ENCODE measurements at regions not wholly inside any gene's neighbourhood (a gene's known extent, or its start where the extent isn't known, plus 50 kb on each side); places are given as distances from the start of the nearest gene placed in this dataset.

DNA sequence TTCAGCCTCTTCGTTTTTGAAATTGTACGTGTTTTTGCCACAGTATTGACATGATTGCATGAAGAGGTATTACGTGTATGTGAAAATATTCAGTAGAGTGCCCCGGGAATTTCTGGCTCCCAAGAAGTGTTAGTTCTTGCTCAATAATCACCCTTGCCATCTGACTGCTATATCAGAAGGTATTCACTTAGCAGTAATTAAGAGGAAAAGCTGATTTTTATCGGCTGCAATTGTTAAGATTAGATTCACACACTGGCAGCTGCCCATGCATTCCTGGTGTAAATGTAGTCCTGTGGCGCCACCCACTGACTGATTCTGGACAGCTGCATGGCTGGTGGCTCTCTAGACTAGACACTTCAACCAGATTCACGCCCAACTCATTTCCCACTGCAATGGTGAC is 440.1 kb upstream of the ADAMTS16 start:
- Histone ChIP-seq H3K9me3 (peaks cover 0 to 3% (median 0%) of the 10 kb centered on the region in 3 donors), H3K4me1 (no peaks in the 10 kb centered on the region), H3K27me3 (no peaks in the 10 kb centered on the region), H3K27ac (no peak overlapping the region), H3K36me3 (no peaks in the 10 kb centered on the region), H3K4me3 (no peak overlapping the region)
- 19 to 26% methylated on average over 7 of the region's 7 CpGs for WGBS, 2 donors (ENCODE audit: low coverage in 1 of 2)
- no peak for ATAC-seq
- TF ChIP-seq, protein P1, sequence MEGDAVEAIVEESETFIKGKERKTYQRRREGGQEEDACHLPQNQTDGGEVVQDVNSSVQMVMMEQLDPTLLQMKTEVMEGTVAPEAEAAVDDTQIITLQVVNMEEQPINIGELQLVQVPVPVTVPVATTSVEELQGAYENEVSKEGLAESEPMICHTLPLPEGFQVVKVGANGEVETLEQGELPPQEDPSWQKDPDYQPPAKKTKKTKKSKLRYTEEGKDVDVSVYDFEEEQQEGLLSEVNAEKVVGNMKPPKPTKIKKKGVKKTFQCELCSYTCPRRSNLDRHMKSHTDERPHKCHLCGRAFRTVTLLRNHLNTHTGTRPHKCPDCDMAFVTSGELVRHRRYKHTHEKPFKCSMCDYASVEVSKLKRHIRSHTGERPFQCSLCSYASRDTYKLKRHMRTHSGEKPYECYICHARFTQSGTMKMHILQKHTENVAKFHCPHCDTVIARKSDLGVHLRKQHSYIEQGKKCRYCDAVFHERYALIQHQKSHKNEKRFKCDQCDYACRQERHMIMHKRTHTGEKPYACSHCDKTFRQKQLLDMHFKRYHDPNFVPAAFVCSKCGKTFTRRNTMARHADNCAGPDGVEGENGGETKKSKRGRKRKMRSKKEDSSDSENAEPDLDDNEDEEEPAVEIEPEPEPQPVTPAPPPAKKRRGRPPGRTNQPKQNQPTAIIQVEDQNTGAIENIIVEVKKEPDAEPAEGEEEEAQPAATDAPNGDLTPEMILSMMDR (IDR thresholded peaks at IDR 0.05) = peak in 1 of 4 experiments; percentile 32
- TF ChIP-seq EP300 (IDR thresholded peaks at IDR 0.05) = no peak

DNA sequence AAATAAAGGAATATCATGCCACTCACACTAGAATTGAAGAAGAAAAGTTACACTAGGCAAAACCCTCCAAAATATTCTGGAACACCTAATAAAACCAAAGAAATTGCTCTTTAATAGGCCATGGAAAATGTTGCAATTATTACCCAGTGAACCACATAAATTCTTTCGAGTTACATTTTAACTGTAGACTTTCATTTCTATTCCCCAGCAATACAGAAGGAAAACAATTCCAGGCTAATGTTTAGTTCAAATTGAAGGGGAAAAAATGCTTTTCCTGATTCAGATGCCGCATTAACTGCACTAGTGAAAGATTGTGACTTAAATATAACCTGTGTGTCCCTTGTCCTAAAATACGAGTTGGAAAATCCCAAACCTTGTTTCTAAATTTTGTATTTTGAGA is 439.3 kb upstream of the ADAMTS16 start:
- Histone ChIP-seq H3K27me3 (no peaks in the 10 kb centered on the region), H3K36me3 (no peaks in the 10 kb centered on the region), H3K4me1 (no peaks in the 10 kb centered on the region), H3K4me3 (no peak overlapping the region), H3K9me3 (peaks cover 0 to 3% (median 0%) of the 10 kb centered on the region in 3 donors), H3K27ac (no peak overlapping the region)
- TF ChIP-seq EP300 (IDR thresholded peaks at IDR 0.05) (no peak), POLR2A (IDR thresholded peaks at IDR 0.05) (no peak), POLR2AphosphoS5 (IDR thresholded peaks at IDR 0.05) (no peak)
- TF ChIP-seq, protein P1 (IDR thresholded peaks at IDR 0.05) = no peak
- WGBS, 2 donors (ENCODE audit: low coverage in 1 of 2) = 48 to 69% methylated on average over 3 of the region's 3 CpGs
- no peak for ATAC-seq

DNA sequence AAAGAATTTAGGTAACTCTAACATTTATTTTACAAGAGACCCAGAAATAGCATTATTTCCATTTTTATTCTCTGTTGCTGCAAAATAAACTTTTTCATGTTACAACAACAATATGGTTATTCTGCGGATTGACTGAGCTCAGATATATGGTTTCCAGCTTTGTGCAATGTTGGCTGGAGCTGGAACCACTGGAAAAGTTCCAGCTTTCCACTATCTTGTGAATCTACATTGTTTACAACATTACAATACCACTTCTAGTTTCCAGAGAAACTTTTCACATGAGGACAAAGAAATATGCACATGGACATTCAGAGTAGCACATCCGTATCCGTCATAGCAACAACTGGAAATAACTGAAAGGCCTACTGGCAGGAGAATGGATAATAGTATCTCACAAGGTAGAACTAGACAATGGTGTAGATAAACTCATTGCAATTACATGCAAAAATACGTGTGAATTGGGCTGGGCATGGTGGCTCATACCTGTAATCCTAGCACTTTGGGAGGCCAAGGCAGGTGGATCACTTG is 436.1 kb upstream of the ADAMTS16 start:
- H3K4me3 ChIP-seq = no peak overlapping the region
- TF ChIP-seq, protein P1 (IDR thresholded peaks at IDR 0.05) = no peak
- TF ChIP-seq EP300 (IDR thresholded peaks at IDR 0.05) (no peak), POLR2A (IDR thresholded peaks at IDR 0.05) (no peak), POLR2AphosphoS5 (IDR thresholded peaks at IDR 0.05) (no peak)
- H3K9me3 ChIP-seq = no peaks in the 10 kb centered on the region
- ATAC-seq = no peak
- no peak overlapping the region for H3K27ac ChIP-seq
- H3K4me1 ChIP-seq = no peaks in the 10 kb centered on the region
- H3K27me3 ChIP-seq = no peaks in the 10 kb centered on the region
- no peaks in the 10 kb centered on the region for H3K36me3 ChIP-seq
- 65 to 72% methylated on average over 4 of the region's 4 CpGs for WGBS, 2 donors (ENCODE audit: low coverage in 1 of 2)

DNA sequence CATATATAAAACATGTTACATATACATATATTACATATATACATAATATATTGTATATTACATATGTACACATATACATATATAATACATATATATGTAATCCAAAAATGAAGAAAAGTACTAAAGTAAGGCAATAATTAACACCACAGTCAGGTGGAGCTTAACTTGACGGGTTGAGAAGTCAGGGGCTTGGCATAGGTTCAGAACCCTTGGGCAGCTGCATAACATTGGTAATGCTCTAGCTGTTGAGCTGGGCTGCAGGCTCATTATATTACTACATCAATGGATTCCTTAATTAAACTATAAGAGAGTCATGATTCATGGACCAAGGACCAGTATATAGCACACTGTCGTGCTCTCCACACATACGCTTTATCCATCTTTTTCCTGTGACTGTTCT is 435.2 kb upstream of the ADAMTS16 start:
- Histone ChIP-seq H3K9me3 (no peaks in the 10 kb centered on the region), H3K36me3 (no peaks in the 10 kb centered on the region), H3K4me3 (no peak overlapping the region), H3K27me3 (no peaks in the 10 kb centered on the region), H3K27ac (no peak overlapping the region), H3K4me1 (no peaks in the 10 kb centered on the region)
- WGBS, 2 donors (ENCODE audit: low coverage in 1 of 2) = 57 to 73% methylated on average over 1 to 3 of the region's 3 CpGs
- no peak for TF ChIP-seq EP300 (IDR thresholded peaks at IDR 0.05)
- no peak for ATAC-seq

DNA sequence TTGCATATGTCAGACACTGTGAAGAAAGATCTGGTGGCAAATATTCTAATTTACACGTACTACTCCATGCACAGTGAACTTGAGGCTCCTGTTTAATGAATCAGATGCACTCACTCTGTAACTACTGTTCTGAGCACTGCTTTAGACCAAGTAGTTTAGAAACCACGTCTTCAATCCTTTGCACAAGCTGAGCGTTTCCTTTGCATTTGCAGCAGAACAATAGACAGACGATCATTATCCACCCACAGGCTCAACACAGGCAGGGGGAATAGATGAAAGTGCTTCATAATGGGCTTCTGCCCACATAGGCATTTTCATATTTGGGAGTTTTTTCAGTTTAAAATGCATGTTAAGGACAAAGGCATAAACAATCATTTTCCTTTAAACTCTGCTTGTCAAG is 423.3 kb upstream of the ADAMTS16 start:
- WGBS, 2 donors (ENCODE audit: low coverage in 1 of 2) = 26 to 41% methylated on average over 4 of the region's 4 CpGs

More for the DNA sequence above, 423.3 kb upstream of the ADAMTS16 start:
- H3K27ac ChIP-seq = no peak overlapping the region
- no peaks in the 10 kb centered on the region for H3K27me3 ChIP-seq
- ATAC-seq = no peak
- H3K36me3 ChIP-seq = no peaks in the 10 kb centered on the region
- H3K9me3 ChIP-seq = peaks cover 0 to 7% (median 0%) of the 10 kb centered on the region in 3 donors
- no peaks in the 10 kb centered on the region for H3K4me1 ChIP-seq
- H3K4me3 ChIP-seq = no peak overlapping the region
- TF ChIP-seq EP300 (IDR thresholded peaks at IDR 0.05) = no peak
- TF ChIP-seq POLR2A (IDR thresholded peaks at IDR 0.05) = no peak
- TF ChIP-seq POLR2AphosphoS5 (IDR thresholded peaks at IDR 0.05) = no peak
- TF ChIP-seq, protein P1 (IDR thresholded peaks at IDR 0.05) = no peak
